KG1 (cell line): ENCODE measurements at regions not wholly inside any gene's neighbourhood (a gene's known extent, or its start where the extent isn't known, plus 50 kb on each side); places are given as distances from the start of the nearest gene placed in this dataset.

Experiments
- DNase-seq: peaks from one replicate; lab custom pipeline; 2025; lab: John Stamatoyannopoulos, UW

- DNase-seq, result peak; percentile 29
Observed at GRCh38 chr6:54717849-54718455, 128.6 kb upstream of the FAM83B start.

- no peak for DNase-seq
Observed at GRCh38 chr6:54718541-54719023, 128.0 kb upstream of the FAM83B start.

GRCh38 chr6:54719131-54719530 lies 127.4 kb upstream of the FAM83B start:
- no peak for DNase-seq

- DNase-seq, result no peak
Observed at GRCh38 chr6:54719633-54720032, 126.9 kb upstream of the FAM83B start.

GRCh38 chr6:54722328-54722727 lies 124.2 kb upstream of the FAM83B start:
- DNase-seq, result no peak

GRCh38 chr6:54729716-54730115 lies 116.9 kb upstream of the FAM83B start:
- no peak for DNase-seq

GRCh38 chr6:54730767-54731630 lies 115.6 kb upstream of the FAM83B start:
- DNase-seq, result no peak

GRCh38 chr6:54737247-54737646 lies 109.3 kb upstream of the FAM83B start:
- DNase-seq, result no peak

- no peak for DNase-seq
Observed at GRCh38 chr6:54747955-54748354, 98.6 kb upstream of the FAM83B start.

- no peak for DNase-seq
Observed at GRCh38 chr6:54754406-54754805, 92.2 kb upstream of the FAM83B start.

GRCh38 chr6:54758340-54758739 lies 88.2 kb upstream of the FAM83B start:
- no peak for DNase-seq

GRCh38 chr6:54768494-54768893 lies 78.1 kb upstream of the FAM83B start:
- DNase-seq, result no peak

GRCh38 chr6:54770328-54770727 lies 76.2 kb upstream of the FAM83B start:
- no peak for DNase-seq

- no peak for DNase-seq
Observed at GRCh38 chr6:54771968-54772367, 74.6 kb upstream of the FAM83B start.

- no peak for DNase-seq
Observed at GRCh38 chr6:54772610-54773009, 74.0 kb upstream of the FAM83B start.

- DNase-seq, result no peak
Observed at GRCh38 chr6:54775576-54775975, 71.0 kb upstream of the FAM83B start.

- DNase-seq, result no peak
Observed at GRCh38 chr6:54776891-54777290, 69.7 kb upstream of the FAM83B start.

GRCh38 chr6:54778731-54779130 lies 67.8 kb upstream of the FAM83B start:
- DNase-seq, result no peak

- DNase-seq, result no peak
Observed at GRCh38 chr6:54784011-54784410, 62.6 kb upstream of the FAM83B start.

GRCh38 chr6:54786154-54786553 lies 60.4 kb upstream of the FAM83B start:
- DNase-seq, result no peak

GRCh38 chr6:54787825-54788224 lies 58.7 kb upstream of the FAM83B start:
- no peak for DNase-seq
